ENCODE measurements at regions not wholly inside any gene's neighbourhood (a gene's known extent, or its start where the extent isn't known, plus 50 kb on each side); places are given as distances from the start of the nearest gene placed in this dataset.

DNA sequence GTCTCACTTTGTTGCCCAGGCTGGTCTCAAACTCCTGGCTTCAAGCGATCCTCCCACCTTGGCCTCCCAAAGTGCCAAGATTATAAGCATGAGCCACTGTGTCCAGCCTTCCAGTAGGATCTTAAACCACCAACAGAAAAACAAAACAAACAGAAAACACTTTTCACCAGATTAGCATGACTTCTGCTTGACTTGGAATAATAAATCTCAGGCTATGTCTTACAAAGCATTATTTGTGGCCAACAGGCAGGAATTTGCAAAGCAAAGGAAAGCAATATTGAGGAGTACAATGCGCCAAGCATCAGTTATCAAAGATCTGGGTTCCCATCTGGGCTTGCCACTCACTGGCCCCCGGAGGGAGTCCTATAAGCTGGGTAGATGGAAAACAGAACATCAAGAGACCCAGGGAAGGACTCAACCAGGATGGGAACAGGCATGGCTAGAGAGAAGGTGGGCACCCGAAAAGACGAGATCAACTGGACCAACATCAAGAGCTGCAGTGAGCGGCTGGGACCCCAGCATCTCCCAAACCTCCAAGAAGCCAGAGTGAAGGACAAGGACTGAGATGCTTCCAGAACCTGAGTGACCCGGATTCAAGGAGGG is 101.2 kb downstream of the TMEM30B start:
- Histone ChIP-seq H3K9me3 (ENCODE audit: control insufficient read depth, insufficient read depth, low read depth, low read length) (no peaks in the 10 kb centered on the region), H3K27ac (ENCODE audit: low read depth, low read length) (no peak overlapping the region), H3K27me3 (ENCODE audit: control insufficient read depth, insufficient read depth, low read length) (no peaks in the 10 kb centered on the region), H3K36me3 (ENCODE audit: control insufficient read depth, insufficient read depth, low read length) (no peaks in the 10 kb centered on the region), H3K4me1 (ENCODE audit: control insufficient read depth, insufficient read depth, low read length) (peaks cover 26% of the 10 kb centered on the region), H3K9ac (ENCODE audit: low read length) (no peak overlapping the region), H3K4me3 (ENCODE audit: low read depth, low read length) (no peak overlapping the region)

DNA sequence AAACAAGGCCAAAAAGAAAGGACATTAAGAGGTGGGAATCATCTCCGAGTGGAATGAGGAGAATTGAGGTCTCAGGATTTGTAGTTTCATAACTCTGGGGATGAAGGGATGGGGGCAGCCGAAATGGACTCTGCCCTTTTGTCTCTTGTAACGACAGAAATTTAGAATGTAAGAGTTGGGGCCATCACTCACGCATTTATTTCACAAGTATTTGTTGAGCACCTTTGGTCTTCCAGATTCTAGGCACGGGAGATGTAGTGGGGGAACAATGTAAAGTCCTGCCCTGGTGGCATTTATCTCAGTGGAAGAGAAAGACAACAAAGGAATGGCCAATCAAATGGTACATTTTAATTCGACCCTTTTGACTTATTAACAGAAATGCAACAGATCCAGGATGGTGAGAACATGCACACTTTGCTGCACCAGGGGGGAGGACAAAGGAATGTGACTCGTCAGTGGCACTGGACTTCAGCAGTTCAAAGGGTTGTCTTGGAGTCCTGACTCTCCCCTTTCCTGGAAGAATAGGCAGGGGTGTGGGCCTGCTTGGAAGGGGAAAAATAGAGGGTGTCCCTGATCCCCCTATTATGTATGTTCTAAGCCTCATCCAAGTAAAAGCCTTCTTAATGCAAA is 102.0 kb downstream of the TMEM30B start:
- Histone ChIP-seq H3K27me3 (ENCODE audit: control insufficient read depth, insufficient read depth, low read length) (no peaks in the 10 kb centered on the region), H3K4me1 (ENCODE audit: control insufficient read depth, insufficient read depth, low read length) (peaks cover 34% of the 10 kb centered on the region), H3K27ac (ENCODE audit: low read depth, low read length) (no peak overlapping the region), H3K4me3 (ENCODE audit: low read depth, low read length) (no peak overlapping the region), H3K9ac (ENCODE audit: low read length) (no peak overlapping the region), H3K9me3 (ENCODE audit: control insufficient read depth, insufficient read depth, low read depth, low read length) (no peaks in the 10 kb centered on the region), H3K36me3 (ENCODE audit: control insufficient read depth, insufficient read depth, low read length) (no peaks in the 10 kb centered on the region)

DNA sequence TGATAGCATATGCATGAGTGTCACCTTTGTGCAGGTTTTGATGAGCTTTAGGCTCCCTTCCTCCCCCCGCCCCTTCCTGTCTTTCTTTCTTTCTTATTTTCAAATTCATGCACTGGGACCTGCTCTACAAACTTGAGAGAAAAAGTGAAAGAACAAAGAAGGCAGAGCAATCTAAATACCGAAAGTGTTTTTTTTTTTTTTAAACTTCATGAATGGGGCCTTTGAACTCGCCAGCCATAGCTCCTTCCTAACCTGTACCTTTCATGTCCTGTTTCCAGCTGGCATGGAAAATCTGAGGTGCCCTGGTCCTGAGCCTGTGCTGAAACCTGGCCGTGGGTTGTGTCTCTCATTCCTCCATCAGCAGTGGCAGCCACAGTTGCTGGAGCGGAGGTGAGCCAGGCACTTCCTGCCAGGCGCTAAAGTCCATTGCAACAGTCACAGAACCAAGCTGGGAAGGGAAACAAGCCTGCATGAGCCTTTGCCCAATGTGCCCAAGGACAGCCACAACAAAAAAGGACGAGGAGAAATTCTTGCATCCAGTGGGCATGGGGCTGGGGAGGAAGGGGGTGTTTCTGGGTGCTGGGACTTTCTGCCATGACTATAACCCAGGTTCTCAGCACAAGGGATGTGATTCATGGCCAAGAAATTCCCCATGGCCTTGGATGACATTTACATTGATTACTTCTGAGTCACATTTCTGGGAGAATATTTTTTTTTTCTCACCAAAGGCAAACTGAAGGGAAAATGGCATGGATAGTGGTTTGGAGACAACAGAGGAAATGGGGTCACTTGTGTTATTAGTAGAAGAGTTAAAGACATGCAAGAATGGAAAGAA is 102.7 kb downstream of the TMEM30B start:
- peaks cover 33% of the 10 kb centered on the region for H3K4me1 ChIP-seq (ENCODE audit: control insufficient read depth, insufficient read depth, low read length)
- H3K27me3 ChIP-seq (ENCODE audit: control insufficient read depth, insufficient read depth, low read length): no peaks in the 10 kb centered on the region
- no peak overlapping the region for H3K4me3 ChIP-seq (ENCODE audit: low read depth, low read length)
- no peak overlapping the region for H3K9ac ChIP-seq (ENCODE audit: low read length)
- no peaks in the 10 kb centered on the region for H3K36me3 ChIP-seq (ENCODE audit: control insufficient read depth, insufficient read depth, low read length)
- H3K9me3 ChIP-seq (ENCODE audit: control insufficient read depth, insufficient read depth, low read depth, low read length): no peaks in the 10 kb centered on the region; the same call in 1 of the 2 replicates
- H3K27ac ChIP-seq (ENCODE audit: low read depth, low read length): no peak overlapping the region

DNA sequence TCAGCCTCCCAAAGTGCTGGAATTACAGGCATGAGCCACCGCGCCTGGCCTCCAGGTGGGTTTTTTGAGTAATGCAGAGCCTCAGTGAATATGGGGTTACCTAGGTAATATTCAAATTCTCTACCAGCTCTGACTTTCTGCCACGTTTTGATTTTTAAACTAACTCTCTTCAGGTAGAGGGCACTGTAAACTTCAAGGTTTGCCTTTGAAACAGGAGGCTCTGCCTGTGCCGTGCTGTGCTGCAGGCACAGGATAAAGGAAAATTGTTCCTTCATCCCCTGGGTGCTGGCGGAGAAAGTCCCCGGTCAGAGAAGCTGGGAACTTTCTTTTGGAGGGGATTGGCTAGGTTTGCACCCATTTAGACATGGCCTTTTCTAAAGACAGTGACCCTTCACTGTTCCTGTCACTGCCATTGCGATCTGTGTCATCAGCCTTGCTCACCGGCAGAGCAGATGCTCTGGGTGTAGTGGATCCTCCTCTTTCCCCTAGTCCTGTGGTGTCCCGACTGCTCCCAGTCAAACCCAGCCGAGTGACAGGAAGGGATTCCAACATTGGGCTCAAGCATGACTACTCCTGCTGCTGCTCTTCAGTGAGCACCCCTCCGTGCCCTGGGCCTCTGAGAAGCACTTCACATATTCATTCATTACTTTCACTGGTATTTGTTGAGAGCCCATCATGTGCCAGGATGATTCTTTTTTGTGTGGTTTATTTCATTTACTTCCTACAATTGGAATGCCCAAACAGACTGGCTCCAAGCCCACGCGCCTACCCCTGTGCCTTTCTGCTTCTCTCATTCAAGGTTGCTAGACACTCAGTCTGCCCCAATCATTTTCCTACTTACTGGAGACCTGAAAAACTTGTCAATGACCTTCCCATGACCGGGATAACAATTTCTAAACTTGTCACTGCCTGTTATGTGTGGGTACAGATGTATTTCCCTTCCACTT is 103.6 kb downstream of the TMEM30B start:
- H3K4me3 ChIP-seq (ENCODE audit: low read depth, low read length): no peak overlapping the region
- peaks cover 9% of the 10 kb centered on the region for H3K9me3 ChIP-seq (ENCODE audit: control insufficient read depth, insufficient read depth, low read depth, low read length)
- no peaks in the 10 kb centered on the region for H3K27me3 ChIP-seq (ENCODE audit: control insufficient read depth, insufficient read depth, low read length)
- peaks cover 28% of the 10 kb centered on the region for H3K4me1 ChIP-seq (ENCODE audit: control insufficient read depth, insufficient read depth, low read length)
- H3K9ac ChIP-seq (ENCODE audit: low read length): no peak overlapping the region
- no peak overlapping the region for H3K27ac ChIP-seq (ENCODE audit: low read depth, low read length)
- H3K36me3 ChIP-seq (ENCODE audit: control insufficient read depth, insufficient read depth, low read length): no peaks in the 10 kb centered on the region

DNA sequence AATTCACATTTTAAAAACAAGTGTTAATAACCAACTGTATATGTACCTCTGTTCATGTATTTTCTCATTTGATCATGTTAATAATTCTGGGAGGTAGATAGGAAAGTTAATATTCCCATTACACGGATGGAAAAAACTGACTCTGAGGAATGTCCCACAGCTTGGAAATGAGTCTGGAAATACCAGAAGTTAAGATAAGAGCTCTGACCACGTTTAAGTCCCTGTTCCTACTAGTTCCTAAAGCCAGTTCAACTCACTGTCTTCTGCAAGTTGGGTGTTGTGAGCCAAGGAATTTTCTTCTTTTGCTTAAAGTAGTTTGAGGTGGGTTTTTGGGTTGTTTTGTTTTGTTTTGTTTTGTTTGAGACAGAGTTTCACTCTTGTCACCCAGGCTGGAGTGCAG is 104.5 kb downstream of the TMEM30B start:
- H3K9ac ChIP-seq (ENCODE audit: low read length): no peak overlapping the region
- no peaks in the 10 kb centered on the region for H3K36me3 ChIP-seq (ENCODE audit: control insufficient read depth, insufficient read depth, low read length)
- peaks cover 9% of the 10 kb centered on the region for H3K9me3 ChIP-seq (ENCODE audit: control insufficient read depth, insufficient read depth, low read depth, low read length)
- no peaks in the 10 kb centered on the region for H3K27me3 ChIP-seq (ENCODE audit: control insufficient read depth, insufficient read depth, low read length)
- no peak overlapping the region for H3K4me3 ChIP-seq (ENCODE audit: low read depth, low read length)
- H3K4me1 ChIP-seq (ENCODE audit: control insufficient read depth, insufficient read depth, low read length): peaks cover 28% of the 10 kb centered on the region
- H3K27ac ChIP-seq (ENCODE audit: low read depth, low read length): no peak overlapping the region

DNA sequence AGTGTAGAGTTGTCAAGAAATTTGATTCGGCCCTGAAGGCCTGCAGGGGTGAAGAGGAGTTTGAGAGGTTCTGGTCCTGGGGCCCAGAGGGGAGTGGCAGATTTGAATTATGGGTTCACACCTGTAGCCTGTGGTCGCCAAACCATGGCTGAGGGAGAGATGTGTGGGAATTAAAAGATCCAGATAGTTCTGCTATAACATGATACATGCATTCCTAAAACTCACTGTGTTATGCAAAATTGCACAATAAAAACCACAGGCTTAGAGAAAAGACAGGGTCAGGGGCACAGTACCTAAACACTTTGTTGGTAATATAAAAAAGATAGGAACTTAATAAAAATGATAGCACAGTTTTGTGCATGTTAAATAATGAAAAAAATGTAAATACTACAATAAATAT is 106.2 kb downstream of the TMEM30B start:
- no peak overlapping the region for H3K4me3 ChIP-seq (ENCODE audit: low read depth, low read length)
- no peaks in the 10 kb centered on the region for H3K36me3 ChIP-seq (ENCODE audit: control insufficient read depth, insufficient read depth, low read length)
- peaks cover 28% of the 10 kb centered on the region for H3K4me1 ChIP-seq (ENCODE audit: control insufficient read depth, insufficient read depth, low read length)
- peaks cover 9% of the 10 kb centered on the region for H3K9me3 ChIP-seq (ENCODE audit: control insufficient read depth, insufficient read depth, low read depth, low read length)
- H3K27me3 ChIP-seq (ENCODE audit: control insufficient read depth, insufficient read depth, low read length): no peaks in the 10 kb centered on the region
- H3K9ac ChIP-seq (ENCODE audit: low read length): no peak overlapping the region
- no peak overlapping the region for H3K27ac ChIP-seq (ENCODE audit: low read depth, low read length)

DNA sequence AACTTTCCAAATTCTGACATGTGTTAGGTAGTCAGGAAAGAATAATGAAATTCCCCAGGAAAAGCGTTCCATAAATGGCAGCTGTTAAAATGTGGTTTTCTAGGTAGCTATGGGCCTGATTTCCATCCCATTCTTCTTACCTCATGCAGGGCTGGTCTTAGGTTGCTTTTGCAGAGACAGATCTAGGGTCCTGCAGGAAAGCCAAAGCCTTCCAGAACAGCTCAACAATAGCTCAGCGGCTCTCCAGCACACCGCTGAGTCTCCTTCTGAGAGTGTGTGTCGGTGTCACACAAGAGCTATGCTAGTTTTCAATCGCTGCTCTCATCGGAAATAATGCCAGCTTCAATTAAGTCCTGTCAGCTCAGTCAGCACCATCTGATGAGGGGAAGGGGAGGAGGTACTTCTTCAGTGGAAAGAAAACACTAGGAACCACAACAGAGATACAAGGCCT is 106.7 kb downstream of the TMEM30B start:
- Histone ChIP-seq H3K4me1 (ENCODE audit: control insufficient read depth, insufficient read depth, low read length) (peaks cover 28% of the 10 kb centered on the region), H3K36me3 (ENCODE audit: control insufficient read depth, insufficient read depth, low read length) (no peaks in the 10 kb centered on the region), H3K27me3 (ENCODE audit: control insufficient read depth, insufficient read depth, low read length) (no peaks in the 10 kb centered on the region), H3K27ac (ENCODE audit: low read depth, low read length) (no peak overlapping the region), H3K9ac (ENCODE audit: low read length) (no peak overlapping the region), H3K9me3 (ENCODE audit: control insufficient read depth, insufficient read depth, low read depth, low read length) (peaks cover 9% of the 10 kb centered on the region), H3K4me3 (ENCODE audit: low read depth, low read length) (no peak overlapping the region)

DNA sequence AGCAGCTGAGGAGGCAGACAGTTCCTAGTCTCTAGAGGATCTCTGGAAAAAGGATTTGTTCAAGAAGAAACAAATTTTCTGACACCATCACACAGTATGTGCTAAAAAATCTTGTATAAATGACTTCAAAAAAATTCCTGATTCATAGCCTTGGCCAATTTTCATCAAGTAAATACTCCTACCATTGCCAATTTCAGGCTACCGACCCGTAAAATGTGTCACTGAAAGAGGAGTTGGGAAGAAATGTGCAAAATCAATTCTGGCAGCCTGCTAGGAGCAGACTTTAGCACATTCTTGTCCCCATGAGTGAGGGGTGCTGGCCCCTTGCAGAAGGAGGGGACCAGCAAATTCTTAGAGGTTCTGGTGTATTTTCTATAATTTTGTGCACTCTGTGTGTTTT is 109.4 kb downstream of the TMEM30B start:
- Histone ChIP-seq H3K36me3 (ENCODE audit: control insufficient read depth, insufficient read depth, low read length) (no peaks in the 10 kb centered on the region), H3K4me3 (ENCODE audit: low read depth, low read length) (no peak overlapping the region), H3K27me3 (ENCODE audit: control insufficient read depth, insufficient read depth, low read length) (no peaks in the 10 kb centered on the region), H3K9ac (ENCODE audit: low read length) (no peak overlapping the region), H3K27ac (ENCODE audit: low read depth, low read length) (no peak overlapping the region), H3K9me3 (ENCODE audit: control insufficient read depth, insufficient read depth, low read depth, low read length) (peaks cover 9% of the 10 kb centered on the region), H3K4me1 (ENCODE audit: control insufficient read depth, insufficient read depth, low read length) (peaks cover 8% of the 10 kb centered on the region; the same call in 1 of the 2 replicates)

DNA sequence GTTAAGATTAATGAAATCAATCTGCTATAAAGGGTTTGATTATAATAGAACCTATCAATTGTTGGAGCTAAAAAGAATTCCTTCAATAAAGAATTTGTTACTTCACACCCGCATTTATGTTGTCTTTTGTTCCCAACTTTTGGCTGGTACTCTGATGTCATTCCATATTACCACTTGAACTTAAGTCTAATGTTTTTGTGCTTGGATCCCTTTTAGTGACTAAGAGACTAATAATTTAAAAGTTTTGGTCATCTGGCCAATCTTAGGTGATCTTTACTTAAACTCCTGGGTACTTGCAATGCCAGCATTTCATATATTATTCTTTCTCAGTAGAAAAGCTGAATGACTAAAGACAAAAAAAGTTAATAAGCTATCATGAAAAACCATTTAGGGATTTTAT is 113.0 kb downstream of the TMEM30B start:
- Histone ChIP-seq H3K27ac (ENCODE audit: low read depth, low read length) (no peak overlapping the region), H3K36me3 (ENCODE audit: control insufficient read depth, insufficient read depth, low read length) (no peaks in the 10 kb centered on the region), H3K4me3 (ENCODE audit: low read depth, low read length) (no peak overlapping the region), H3K9me3 (ENCODE audit: control insufficient read depth, insufficient read depth, low read depth, low read length) (peaks cover 11% of the 10 kb centered on the region), H3K27me3 (ENCODE audit: control insufficient read depth, insufficient read depth, low read length) (no peaks in the 10 kb centered on the region), H3K4me1 (ENCODE audit: control insufficient read depth, insufficient read depth, low read length) (no peaks in the 10 kb centered on the region), H3K9ac (ENCODE audit: low read length) (no peak overlapping the region)

DNA sequence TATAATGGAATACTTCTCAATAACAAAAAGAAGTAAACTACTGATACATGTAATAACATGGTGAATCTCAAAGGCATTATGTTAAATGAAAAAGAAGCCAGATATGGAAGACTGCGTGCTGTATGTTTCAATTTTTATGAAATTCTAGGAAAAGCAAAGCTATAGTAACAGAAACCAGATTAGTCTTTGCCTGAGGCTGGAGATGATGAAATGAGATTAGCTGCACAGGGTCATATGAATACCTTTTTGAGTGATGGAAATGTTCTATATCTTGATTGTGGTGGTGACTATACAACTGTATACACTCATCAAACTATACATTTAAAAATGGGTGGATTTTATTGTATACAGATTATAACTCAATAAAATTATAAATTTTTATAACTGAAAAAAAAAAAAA is 113.5 kb downstream of the TMEM30B start:
- Histone ChIP-seq H3K9me3 (ENCODE audit: control insufficient read depth, insufficient read depth, low read depth, low read length) (peaks cover 6% of the 10 kb centered on the region; the same call in 1 of the 2 replicates), H3K36me3 (ENCODE audit: control insufficient read depth, insufficient read depth, low read length) (no peaks in the 10 kb centered on the region), H3K27ac (ENCODE audit: low read depth, low read length) (no peak overlapping the region)

More for the DNA sequence above, 113.5 kb downstream of the TMEM30B start:
- H3K4me3 ChIP-seq (ENCODE audit: low read depth, low read length): no peak overlapping the region
- no peaks in the 10 kb centered on the region for H3K4me1 ChIP-seq (ENCODE audit: control insufficient read depth, insufficient read depth, low read length)
- no peaks in the 10 kb centered on the region for H3K27me3 ChIP-seq (ENCODE audit: control insufficient read depth, insufficient read depth, low read length)
- no peak overlapping the region for H3K9ac ChIP-seq (ENCODE audit: low read length)
